ENCODE measurements at regions not wholly inside any gene's neighbourhood (a gene's known extent, or its start where the extent isn't known, plus 50 kb on each side); places are given as distances from the start of the nearest gene placed in this dataset.

DNA sequence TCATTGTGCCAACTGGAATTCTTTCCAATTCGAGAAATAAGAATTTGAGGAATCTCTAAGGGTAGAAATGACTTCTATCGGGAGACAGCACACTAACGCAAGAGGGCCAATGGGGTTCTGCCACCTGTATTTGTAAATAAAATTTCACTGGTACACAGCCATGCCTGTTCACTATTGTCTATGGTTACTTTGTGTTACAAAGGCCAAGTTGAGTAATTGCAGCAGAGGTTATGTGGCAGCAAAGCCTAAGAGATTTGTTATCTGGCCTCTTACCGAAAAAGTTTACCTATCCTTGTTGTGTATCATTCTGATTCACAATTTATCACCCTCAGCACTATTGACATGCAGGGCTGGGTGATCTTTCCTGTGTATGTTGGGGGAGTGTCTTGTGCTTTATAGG, 278.0 kb downstream of the KLF5 start:
- Mint-ChIP-seq H3K4me1 (no peaks in the 10 kb centered on the region), H3K9me3 (peaks cover 2% of the 10 kb centered on the region), H3K27ac (no peak overlapping the region), H3K27me3 (no peaks in the 10 kb centered on the region), H3K36me3 (ENCODE audit: low read depth) (no peaks in the 10 kb centered on the region), H3K4me3 (no peak overlapping the region)
- ATAC-seq (ENCODE audit: low read depth) (no peak), DNase-seq (no peak)
- ChIA-PET POLR2A (no interaction called here), CTCF (no interaction called here)
- no peak for TF ChIP-seq CTCF (IDR thresholded peaks at IDR 0.05)
- intact Hi-C loops (cut with micrococcal nuclease) = no loop called here

GRCh38 chr13:73335944-73336343, 277.1 kb downstream of the KLF5 start:
- Mint-ChIP-seq H3K27me3 (no peaks in the 10 kb centered on the region), H3K36me3 (ENCODE audit: low read depth) (no peaks in the 10 kb centered on the region), H3K4me3 (no peak overlapping the region), H3K4me1 (no peaks in the 10 kb centered on the region), H3K9me3 (peaks cover 2% of the 10 kb centered on the region), H3K27ac (no peak overlapping the region)
- no peak for DNase-seq
- ATAC-seq (ENCODE audit: low read depth) = no peak
- no peak for TF ChIP-seq CTCF (IDR thresholded peaks at IDR 0.05)
- intact Hi-C loops (cut with micrococcal nuclease) = no loop called here
- ChIA-PET POLR2A (no interaction called here), CTCF (no interaction called here)

DNA sequence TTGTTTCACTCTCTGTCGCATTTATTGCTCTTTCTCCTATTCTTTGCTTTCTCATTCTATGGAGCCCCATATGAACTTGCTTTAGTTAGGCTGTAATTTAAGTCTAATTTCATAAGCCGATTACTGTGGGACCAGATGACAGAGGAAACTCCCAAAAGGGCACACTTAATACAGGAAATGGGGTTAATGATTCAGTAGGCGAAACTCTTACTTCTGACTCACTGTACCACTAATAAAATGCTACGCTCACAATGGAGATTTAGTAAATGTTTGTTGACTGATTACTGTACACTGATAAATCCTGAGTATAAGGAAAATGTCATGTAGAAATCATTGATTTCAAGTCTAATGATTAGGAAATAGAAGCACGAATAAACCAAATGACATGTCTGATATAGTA, 276.4 kb downstream of the KLF5 start:
- Mint-ChIP-seq H3K27ac (no peak overlapping the region), H3K36me3 (ENCODE audit: low read depth) (no peaks in the 10 kb centered on the region), H3K4me3 (no peak overlapping the region), H3K27me3 (no peaks in the 10 kb centered on the region), H3K4me1 (no peaks in the 10 kb centered on the region), H3K9me3 (peaks cover 5% of the 10 kb centered on the region)
- POLR2A ChIA-PET = no interaction called here
- ATAC-seq (ENCODE audit: low read depth) (no peak), DNase-seq (no peak)
- no peak for TF ChIP-seq CTCF (IDR thresholded peaks at IDR 0.05)
- intact Hi-C loops (cut with micrococcal nuclease) = no loop called here
- CTCF ChIA-PET = no interaction called here

DNA sequence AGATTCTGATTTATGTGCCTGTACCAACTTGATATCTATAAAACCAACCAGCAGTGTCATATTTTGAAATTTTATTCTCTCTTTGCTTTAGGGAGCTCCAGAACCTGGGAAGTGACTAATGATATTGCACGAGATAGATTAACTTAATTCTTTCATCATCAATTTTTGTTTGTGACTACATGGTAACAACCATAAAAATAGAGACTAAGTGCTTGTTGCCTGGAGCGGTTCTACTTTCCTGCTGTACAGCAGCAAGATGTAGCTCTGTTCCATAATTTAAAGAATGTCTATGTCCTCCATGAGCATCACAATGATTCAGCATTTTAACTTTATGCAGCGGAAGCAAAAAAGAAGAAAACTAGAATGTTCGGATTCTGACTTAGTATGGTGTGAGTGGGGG, 275.6 kb downstream of the KLF5 start:
- H3K9me3 Mint-ChIP-seq = peaks cover 5% of the 10 kb centered on the region
- intact Hi-C loops (cut with micrococcal nuclease) = no loop called here
- CTCF ChIA-PET = no interaction called here

GRCh38 chr13:73331556-73331955, 272.8 kb downstream of the KLF5 start:
- Mint-ChIP-seq H3K4me1 (no peaks in the 10 kb centered on the region), H3K36me3 (ENCODE audit: low read depth) (no peaks in the 10 kb centered on the region), H3K27me3 (no peaks in the 10 kb centered on the region), H3K27ac (no peak overlapping the region), H3K4me3 (no peak overlapping the region), H3K9me3 (peaks cover 5% of the 10 kb centered on the region)
- POLR2A ChIA-PET = no interaction called here
- no peak for TF ChIP-seq CTCF (IDR thresholded peaks at IDR 0.05)
- CTCF ChIA-PET = no interaction called here
- DNase-seq = no peak
- no peak for ATAC-seq (ENCODE audit: low read depth)
- intact Hi-C loops (cut with micrococcal nuclease) = no loop called here

More for the DNA sequence above, 275.6 kb downstream of the KLF5 start:
- no peaks in the 10 kb centered on the region for H3K27me3 Mint-ChIP-seq
- no peak for DNase-seq
- no peak overlapping the region for H3K4me3 Mint-ChIP-seq
- no peak overlapping the region for H3K27ac Mint-ChIP-seq
- ATAC-seq (ENCODE audit: low read depth) = no peak
- no peaks in the 10 kb centered on the region for H3K4me1 Mint-ChIP-seq
- POLR2A ChIA-PET = no interaction called here
- no peak for TF ChIP-seq CTCF (IDR thresholded peaks at IDR 0.05)
- H3K36me3 Mint-ChIP-seq (ENCODE audit: low read depth) = no peaks in the 10 kb centered on the region

All from activated B cell treated with CpG ODN at 0.5 μM for 24 hours (primary cell).